ENCODE measurements at regions not wholly inside any gene's neighbourhood (a gene's known extent, or its start where the extent isn't known, plus 50 kb on each side); places are given as distances from the start of the nearest gene placed in this dataset.

- no peak for TF ChIP-seq POLR2A (IDR thresholded peaks at IDR 0.05)
- TF ChIP-seq, protein P1, sequence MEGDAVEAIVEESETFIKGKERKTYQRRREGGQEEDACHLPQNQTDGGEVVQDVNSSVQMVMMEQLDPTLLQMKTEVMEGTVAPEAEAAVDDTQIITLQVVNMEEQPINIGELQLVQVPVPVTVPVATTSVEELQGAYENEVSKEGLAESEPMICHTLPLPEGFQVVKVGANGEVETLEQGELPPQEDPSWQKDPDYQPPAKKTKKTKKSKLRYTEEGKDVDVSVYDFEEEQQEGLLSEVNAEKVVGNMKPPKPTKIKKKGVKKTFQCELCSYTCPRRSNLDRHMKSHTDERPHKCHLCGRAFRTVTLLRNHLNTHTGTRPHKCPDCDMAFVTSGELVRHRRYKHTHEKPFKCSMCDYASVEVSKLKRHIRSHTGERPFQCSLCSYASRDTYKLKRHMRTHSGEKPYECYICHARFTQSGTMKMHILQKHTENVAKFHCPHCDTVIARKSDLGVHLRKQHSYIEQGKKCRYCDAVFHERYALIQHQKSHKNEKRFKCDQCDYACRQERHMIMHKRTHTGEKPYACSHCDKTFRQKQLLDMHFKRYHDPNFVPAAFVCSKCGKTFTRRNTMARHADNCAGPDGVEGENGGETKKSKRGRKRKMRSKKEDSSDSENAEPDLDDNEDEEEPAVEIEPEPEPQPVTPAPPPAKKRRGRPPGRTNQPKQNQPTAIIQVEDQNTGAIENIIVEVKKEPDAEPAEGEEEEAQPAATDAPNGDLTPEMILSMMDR (IDR thresholded peaks at IDR 0.05) = no peak
Observed at GRCh38 chr20:11305406-11305805, 612.3 kb upstream of the BTBD3 start.
